Stimulated activated CD8-positive, alpha-beta memory T cell treated with anti-CD3 and anti-CD28 coated beads, Interleukin-4, amount 100 ng/mL, for 4 hours (primary cell): ENCODE measurements at regions not wholly inside any gene's neighbourhood (a gene's known extent, or its start where the extent isn't known, plus 50 kb on each side); places are given as distances from the start of the nearest gene placed in this dataset.

ENCODE experiments used
- DNase-seq, 2 donors: peaks; one replicate each; pipeline ENCODE4 v3.0.0-alpha.2; 2020; ENCODE audit warnings: low read depth in 2 of 2, low spot score in 1 of 2

DNA sequence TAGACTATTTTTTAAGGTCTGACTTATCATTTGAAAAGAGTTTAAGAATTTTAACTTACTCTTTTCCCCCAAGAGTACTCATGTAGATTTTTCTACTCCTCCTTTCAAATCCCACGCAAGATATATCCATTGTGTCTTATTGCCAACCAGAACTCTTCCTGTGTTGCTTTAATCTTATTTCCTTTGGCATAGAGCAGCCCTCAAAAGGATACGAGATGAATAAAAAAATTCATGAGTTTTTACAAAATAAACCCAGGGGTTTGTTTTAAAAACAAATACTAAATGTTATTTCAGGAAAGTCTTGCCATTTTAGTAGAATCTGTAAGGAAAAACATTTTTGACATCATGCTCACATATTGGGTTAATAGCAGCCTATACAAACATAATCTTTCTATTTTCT, 543.2 kb upstream of the CXADR start:
- DNase-seq = no peak

DNA sequence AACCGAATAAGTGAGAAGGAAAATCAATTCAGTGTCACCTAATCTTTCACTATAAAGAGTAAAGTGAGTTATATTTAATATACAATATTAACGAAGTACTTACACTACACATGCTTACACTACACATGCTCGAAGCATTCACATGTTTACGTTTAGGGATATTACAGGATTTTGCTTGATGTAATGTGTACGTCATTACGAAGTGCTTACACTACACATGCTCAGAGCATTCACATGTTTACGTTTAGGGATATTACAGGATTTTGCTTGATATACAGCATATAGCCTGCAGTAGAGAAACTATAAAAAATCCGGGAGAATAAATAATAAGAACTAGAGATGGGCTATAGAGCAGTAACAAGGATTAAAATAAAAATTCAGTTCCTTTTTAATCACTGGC, 538.8 kb upstream of the CXADR start:
- no peak for DNase-seq

DNA sequence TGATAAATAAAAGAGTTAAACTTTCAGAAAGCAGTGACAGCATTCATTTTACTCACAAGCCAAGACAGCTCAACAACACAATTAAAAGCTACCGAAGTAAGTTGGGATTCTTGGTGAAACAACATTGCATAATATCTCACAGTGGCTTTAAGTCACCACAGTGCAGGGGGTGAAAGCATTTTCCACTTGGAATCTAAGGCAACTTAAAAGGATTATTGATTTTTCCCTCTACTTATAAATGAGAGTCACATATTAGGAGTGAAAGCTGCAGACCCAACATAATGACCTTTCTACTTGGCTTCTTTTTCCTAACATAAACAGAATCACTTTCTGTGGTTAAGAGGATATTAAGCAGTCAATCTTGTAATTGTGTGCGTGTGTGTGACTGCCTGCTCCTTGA, 536.6 kb upstream of the CXADR start:
- DNase-seq = no peak

DNA sequence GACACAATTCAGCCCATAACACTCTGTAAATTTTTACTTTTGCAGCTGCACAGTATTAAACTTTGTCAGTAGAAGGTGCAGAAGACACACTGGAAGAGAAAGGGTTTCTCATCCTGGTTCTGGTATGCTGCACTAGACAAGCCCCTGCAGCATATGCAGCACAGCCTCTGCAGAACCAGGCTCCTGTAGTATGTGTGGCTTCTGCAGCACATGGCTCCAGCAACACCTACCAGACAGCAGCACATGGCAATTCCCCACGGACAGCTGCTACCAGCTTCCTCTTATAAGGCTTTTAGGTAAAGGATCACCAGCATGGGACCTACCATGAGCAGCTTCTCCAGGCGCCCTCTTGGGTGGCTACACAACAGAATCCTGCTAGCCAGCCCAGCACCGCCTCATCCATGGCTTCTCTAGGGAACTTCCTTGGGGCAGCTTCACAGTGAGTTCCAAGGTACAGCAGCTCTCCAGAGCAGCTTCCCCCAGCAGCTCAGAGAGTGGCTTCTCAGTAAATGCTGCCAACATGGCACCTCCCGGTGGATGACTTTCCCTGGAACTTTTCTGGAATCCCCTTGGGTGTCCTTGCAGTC, 534.4 kb upstream of the CXADR start:
- no peak for DNase-seq

DNA sequence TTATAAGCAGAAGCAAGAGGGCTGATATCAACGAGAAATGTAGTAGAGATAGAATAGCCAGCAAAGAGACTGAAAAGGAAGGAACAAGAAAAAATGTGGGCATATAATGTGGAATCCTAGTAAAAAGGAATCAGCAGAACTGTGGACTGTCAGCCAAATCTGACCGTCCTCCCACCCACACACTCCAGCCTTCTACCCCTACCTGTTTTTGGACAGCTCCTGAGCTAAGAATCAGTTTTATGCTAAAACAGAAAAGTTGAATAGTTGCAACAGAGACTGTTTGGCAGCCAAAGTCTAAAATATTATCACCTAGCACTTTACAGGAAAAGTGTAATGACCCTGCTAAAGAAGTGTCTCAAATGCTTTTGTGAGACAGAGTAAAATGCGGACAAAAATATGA, 533.3 kb upstream of the CXADR start:
- DNase-seq = no peak

DNA sequence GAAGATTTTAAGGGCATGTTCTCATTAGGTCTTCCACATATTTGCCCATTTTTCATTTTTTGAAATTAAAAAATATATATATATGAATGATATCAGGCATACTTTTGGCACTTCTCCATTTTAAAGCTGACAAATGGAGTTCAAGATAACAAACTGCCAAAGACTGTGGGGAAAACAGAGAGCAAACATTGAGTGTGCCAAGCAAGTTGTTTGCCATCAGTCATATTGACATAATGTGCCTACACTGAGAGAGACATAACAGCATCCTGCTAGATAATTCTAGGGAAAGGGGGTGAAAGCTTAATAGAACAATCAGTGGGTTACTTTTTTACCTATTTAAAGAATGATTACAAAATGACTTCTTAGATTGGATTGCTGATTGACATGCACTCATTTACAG, 529.4 kb upstream of the CXADR start:
- no peak for DNase-seq

DNA sequence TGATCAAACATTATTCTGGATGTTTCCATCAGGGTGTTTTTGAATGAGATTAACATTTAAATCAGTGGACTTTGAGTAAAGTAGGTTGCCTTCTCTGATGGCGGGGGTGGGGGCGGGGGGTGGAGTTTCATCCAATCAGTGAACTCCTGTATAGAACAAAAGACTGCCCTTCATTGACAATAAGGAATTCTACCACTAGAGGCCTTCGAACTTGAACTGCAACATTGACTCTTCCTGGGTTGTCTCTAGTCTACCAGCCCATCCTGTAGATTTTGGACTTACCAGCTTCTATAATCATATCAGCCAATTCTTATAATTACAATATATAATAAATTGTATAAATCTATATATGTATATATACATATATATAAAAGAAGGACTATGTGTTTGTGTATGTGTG, 520.4 kb upstream of the CXADR start:
- no peak for DNase-seq

DNA sequence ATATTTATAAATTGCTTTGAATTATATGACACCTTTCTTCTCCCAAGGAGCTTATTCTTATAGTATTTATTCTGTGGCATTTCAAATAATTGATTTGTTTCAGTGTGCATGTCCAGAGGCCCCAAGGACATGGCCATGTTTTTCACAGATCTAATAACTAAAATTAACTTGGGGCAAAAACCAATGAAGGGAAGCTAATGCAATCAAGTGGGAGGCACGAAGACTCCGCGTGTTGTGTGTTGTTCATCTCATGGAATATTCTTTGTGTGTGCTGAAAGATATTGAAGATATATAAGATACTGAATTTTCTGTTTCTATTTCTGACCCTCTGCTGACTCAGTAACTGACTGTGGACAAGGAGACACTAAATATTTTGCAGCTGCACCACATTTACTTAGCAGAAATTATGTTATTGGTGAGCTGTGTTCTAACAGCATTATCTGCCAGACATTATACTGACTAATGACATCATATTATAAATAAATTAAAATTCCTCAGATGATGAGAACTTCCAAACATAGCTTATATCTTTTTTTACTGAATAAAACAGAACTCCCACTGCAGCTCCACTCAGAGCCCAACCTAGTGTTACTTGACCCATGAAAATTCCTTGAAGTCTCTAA, 519.3 kb upstream of the CXADR start:
- DNase-seq = no peak

DNA sequence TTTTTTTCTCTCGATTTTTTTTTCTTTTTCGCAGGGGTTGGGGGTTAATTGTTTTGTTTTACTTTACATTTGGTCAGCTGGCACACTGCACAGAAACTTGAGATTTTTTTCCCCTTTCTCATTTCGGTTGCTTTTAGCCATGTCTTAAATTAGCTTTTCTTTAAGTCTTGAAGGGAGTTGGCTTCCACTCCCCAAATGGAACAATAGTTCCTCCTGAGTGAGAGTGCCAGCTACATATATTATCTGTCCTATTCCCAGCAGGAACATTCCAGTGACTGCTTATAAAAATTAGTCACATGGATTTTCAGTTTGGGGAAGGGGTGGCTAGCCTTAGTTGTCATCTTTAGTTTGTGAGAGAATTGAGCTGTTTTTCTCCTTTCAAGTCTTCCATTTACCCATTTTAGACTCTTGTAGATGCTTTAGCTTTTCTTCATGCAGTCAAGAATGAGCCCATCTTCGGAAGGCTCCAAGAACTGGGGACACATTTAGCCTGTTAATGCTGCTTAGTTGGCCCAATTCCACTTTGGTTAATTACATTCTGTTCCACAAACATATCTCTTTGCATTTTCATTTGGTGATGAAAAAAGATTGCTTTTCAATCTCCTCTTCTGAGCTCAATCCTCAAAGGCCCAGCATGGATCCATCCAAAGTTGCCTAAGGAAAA, 510.1 kb upstream of the CXADR start:
- no peak for DNase-seq

DNA sequence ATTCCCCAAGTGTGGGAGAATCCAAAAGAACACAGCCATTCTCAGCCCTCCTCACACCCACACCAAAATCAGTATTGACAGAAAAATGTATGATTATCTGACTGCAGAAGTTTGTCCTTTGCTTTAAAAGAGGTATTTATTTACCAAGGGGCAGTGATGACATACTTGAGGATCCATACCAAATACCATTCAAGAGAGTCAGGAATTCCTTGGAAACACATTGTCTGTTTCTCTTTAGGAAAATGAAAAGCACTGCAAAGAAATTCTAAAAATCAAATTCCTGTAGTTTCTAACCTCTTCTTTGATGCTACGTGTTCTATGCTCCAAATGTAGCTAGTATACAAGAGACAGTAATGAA, 509.6 kb upstream of the CXADR start:
- DNase-seq = no peak

DNA sequence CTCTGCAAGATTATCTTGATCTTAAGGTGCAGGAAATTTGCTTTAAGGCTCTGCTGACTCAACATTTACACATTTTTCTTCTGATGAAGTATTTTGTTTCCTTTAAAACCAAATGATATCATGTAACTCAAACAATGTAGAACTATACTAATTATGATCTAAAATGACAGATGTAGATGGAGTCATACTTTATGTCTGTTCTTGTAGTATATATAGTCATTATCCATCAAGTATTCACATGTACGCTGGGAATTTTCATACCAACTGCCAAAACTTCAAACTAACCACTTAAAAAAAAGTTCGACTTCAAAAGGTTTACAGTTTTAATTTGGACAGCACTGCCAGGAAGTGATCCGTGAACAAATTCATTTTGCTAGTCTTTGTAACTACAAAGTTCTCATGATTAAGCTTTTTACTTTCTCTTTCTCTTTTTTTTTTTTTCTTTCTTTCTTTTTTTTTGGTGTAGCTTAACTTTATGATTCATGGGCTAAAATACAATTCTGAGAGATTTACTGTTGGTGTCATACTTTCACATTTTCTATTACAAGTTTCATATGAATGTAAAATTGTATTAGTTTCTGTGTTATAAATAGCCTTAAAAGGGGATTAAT, 509.0 kb upstream of the CXADR start:
- no peak for DNase-seq

DNA sequence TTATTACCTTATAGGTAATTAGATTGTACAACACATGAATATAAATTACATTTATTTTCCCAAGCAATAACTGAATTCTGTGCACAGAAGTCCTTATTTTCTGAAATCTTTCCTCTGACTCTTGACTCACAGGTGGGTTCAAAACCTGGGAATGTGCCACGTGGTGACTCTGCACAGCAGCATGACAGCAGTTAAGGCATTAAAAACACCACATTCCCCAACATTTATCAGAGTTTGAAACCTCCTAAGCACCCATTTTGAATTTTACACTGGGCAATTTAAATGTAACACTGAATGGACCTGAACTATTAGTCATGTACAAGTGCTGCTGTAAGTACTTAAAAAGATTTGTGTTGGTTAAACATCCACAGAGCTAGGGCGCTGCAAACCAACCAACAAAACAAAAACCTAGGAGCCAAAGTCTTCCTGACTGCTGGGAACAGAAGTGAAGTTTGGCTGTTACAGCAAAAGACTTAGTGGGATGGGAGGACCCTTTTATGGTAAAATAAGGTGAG, 480.6 kb upstream of the CXADR start:
- no peak for DNase-seq

DNA sequence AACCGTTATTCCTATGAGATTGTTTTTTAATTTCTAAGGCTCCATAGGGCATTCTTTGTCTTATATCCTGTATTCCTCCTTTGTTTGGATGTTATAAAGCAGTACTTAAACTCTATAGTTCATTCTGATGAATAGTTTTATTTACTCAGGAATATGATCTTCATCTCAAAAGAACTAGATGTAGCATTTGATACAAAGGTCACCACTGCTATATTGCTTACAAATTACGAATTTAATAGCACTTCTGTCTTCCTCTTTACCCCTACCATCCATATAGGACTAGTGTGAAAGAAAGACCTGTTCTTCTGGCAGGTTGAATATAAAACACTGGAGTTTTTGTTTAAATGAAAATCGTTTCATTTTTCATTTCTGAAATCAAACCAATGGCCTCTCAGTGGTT, 468.1 kb upstream of the CXADR start:
- no peak for DNase-seq

DNA sequence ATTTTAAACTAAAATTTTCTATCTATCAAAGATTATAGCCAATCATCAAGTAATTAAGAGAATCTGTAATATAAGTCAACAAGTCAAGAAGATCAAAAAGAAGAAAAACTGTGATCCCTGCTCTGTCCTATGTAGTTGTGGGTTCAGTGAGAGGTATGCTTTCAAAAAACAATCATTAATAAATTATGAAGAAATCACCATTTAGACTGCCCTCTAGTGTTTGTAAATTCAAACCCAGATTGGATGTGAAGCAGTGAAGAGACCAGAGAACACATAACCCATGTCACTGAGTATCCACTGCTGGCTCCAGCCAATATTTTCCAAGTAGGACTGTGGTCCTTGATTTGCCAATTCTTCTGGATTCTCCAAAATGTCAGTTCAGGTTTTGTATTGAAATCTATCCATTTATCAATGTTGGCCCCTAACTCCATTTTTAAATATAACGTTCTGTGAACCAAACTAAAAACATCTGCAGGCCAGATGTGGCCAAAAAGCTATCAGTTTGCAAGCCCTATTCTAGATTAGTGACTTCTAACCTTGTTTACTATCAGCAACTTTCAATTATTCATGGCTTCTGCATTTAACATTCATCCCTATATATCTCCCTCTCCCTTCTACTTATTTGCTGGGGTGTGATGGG, 467.5 kb upstream of the CXADR start:
- no peak for DNase-seq

DNA sequence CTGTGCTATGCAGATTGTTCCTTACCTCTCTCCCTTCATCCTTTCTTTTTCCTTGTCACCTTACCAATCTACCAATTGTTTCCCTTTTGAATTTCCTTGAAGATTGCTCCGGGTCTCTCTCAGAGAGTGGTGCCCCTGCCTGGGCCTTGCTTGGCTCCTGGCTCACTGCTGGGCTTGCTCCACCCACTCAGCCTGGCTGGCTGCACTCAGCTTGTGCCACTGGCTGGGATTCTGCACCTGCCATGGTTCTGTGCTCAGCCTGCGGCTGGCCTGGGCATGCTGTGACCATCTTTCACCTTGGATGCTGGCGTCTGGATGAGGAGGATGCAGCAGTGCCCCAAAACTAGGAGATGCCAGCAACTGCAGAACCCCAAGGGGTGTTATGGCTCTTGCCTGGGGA, 463.9 kb upstream of the CXADR start:
- no peak for DNase-seq

DNA sequence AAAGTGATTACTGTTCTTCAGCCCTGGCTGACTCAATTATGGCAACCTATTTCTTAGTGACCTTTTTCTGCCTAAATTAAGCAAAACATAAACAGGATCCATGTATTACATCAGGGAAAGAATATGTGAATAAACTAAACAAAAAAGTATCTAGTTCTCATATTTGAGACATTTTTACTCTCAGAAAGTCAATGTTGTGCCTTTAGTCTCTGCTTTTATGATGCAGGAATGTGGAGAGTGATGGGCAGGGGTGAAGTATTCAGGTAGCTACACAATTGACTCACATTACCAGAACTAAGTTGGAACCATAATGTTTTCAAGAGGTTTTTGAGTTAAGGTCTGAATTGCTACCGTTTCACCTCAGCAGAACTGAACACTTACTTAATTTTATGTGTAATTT, 462.7 kb upstream of the CXADR start:
- no peak for DNase-seq

DNA sequence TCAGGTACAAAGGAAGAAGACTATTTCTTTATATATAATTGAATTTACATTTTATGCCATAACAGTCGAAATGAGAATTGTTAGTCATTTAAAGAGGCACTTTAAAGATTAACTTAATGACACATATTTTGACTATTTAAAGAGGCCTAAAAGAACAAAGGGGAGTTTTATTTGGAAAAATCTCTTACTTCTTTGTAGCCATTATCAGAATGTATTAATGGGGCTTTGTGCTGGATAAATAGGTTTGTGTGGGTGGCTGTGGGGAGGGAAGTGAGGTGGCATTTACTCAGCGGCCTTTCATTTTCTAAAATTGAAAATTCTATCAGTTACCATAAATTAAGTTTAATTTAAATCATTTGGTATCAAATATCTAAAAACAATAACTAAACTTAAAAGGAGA, 462.2 kb upstream of the CXADR start:
- no peak for DNase-seq

DNA sequence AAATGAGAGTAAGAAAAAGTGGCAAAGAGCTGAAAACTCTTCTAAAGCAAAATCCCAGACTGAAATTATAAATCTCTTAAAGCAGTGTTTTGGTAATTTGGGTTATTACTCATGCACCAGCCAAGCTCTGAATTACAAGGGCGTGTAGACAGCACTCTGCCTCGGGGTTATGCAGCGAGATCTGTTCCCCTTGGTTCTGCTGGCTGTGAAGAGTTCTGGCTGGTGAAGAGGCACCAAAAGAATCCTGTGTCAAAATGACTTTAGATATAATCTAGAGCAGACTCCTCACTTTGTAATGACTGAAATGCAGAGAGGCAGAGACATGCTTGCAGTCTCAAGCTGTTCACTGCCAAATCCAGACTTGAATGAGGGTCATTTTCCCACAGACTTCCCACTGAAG, 461.8 kb upstream of the CXADR start:
- DNase-seq = no peak

DNA sequence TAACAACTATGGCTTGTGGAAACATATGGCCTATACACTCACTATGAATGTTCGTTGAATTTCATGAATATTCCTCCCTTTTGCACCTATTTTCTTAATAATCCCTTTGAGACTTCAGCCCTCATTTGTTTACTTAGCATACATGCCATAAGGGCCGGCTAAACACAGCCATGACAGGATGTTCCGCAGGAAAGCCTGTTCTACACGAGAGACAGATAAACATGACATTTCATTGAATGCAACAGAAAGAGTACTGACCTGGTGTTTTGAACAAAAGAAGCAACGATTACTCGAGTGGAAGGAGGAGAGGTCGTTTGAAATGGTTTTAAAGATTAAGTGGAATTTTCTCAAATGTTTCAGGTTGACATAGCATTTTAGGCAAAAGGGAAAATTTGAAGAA, 459.5 kb upstream of the CXADR start:
- DNase-seq = no peak

DNA sequence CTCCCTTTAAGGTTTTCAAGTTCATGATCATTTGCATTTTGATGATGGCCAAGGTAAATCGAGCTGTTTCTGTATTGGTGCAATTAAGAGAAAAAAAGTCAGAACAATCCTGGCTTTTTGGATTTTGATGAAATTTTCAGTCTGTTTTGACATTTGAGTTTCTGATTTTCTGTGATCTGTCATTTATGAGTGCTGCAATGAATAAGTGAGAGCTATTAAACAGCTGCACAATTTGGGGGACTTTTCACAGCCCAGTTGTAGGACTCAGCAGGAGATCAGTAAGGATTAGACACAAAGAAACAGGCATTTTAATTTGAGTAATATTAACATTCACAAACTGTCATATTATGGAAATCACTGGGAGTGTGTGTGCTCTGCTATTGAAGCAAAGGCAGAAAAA, 452.9 kb upstream of the CXADR start:
- DNase-seq = no peak

DNA sequence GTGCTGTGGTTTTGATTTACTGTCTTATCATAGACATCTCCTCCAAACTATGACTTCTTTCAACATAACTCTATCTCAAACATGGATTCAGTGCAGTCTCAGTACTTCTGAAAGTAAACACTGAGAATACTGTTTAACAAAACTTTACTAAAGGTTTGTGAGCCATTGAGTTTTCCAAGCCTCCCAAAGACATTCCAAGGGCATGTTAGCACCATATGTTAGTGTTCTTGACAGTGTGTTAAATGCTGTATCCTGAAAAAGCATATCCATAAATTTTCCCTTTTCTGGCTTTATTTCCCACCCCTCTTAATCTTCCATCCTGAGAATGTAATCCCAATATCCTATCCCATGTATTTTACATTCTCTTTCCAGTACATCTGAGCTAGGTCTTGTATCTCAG, 446.8 kb upstream of the CXADR start:
- DNase-seq = no peak

DNA sequence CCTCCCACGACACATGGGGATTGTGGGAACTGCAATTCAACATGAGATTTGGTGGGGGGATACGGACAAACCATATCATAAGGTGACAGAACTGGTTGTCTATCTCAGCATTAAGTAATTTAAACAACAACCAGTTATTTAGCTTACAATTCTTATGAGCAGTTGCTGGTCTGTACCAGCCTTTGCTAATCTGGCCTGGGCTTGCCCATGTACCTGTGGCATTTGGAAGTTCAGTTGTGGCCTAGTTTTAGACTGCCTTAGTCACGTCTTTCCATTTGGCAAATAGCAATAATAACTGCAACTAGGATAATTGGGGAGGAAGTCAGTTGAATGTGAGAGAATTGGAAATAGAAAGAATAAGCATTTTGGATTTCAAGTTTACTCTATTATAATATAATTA, 441.8 kb upstream of the CXADR start:
- no peak for DNase-seq
